ENCODE measurements at regions not wholly inside any gene's neighbourhood (a gene's known extent, or its start where the extent isn't known, plus 50 kb on each side); places are given as distances from the start of the nearest gene placed in this dataset.

GRCh38 chr21:38196036-38196435 lies 60.8 kb upstream of the KCNJ15 start:
- no peak for DNase-seq (ENCODE audit: low read depth in 2 of 2)

DNA sequence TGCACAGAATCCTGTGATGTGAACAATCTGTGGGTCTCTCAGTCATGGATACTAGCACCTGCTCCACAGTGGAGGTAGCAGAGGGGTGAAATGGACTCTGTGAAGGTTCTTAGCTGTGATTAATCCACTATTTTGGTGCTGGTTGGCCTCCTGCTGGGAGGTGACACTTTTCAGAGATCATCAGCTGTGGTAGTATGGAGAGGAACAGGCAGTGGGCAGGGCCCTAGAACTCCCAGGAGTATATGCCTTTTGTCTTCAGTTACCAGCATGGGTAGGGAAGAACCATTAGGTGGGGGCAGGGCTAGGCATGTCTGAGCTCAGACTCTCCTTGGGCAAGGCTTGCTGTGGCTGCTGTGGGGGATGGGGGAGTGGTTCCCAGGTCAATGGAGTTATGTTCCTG lies 54.0 kb upstream of the KCNJ15 start:
- DNase-seq (ENCODE audit: low read depth in 2 of 2): no peak

DNA sequence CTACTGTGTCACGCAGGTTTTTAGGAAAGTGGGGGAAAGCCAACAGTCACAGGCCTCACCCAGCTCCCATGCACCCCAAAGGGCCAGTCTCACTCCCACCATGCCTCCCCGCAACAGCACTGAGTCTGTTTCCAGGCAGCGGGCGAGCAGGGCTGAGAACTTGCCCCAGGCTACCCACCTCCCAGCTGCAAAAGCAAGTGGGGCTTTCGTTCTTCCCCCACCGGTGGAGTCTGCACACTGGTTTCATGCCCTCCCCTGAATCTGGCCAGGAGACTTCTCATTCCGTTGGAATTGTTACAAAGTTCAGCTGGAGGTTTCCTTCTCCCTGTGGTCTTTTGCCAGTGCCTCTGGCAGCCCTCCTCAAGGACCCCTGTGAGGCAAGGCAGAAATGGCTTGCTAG lies 53.6 kb upstream of the KCNJ15 start:
- DNase-seq (ENCODE audit: low read depth in 2 of 2): no peak

DNA sequence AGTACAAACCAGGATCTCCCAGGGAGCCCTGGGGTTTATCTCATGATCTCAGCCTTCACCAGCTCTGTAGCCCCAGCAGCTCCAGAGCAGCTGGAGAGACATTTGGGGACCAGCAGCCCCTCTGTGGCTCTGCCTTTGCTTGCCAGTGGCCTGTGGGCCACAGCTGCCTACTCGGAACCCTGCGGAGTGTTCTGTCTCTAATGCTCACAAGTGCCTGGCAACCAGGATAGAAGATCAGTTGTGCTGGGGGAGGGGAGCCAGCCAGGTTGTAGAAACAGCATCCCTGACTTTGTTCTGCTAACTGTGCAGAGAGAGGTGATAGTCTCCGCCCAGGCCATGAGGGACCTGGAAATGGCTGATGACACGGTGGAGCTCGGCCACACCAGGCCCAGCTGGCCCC lies 50.9 kb upstream of the KCNJ15 start:
- no peak for DNase-seq (ENCODE audit: low read depth in 2 of 2)

GRCh38 chr21:38206646-38207045 lies 50.1 kb upstream of the KCNJ15 start:
- DNase-seq (ENCODE audit: low read depth in 2 of 2): no peak

Measured in stimulated activated CD8-positive, alpha-beta memory T cell treated with anti-CD3 and anti-CD28 coated beads, Interleukin-7, amount 100 ng/mL, for 4 hours (primary cell).